Activated T-helper 17 cell treated with anti-CD3 and anti-CD28 coated beads, Interleukin-2, amount 50 U/mL, for 72 hours (primary cell): ENCODE measurements at regions not wholly inside any gene's neighbourhood (a gene's known extent, or its start where the extent isn't known, plus 50 kb on each side); places are given as distances from the start of the nearest gene placed in this dataset.

Experiments
- ATAC-seq: fragments of 150-1000 bp; cut with Tn5 transposase; replicated peaks from 2 replicates; pipeline ENCODE4 v1.10.0; 2021; ENCODE audit warnings: mild to moderate bottlenecking, moderate library complexity
- H3K27ac Mint-ChIP-seq: one replicate; pipeline ENCODE4 v1.8.0; 2022; ENCODE audit warnings: mixed read lengths
- H3K27me3 Mint-ChIP-seq: one replicate; pipeline ENCODE4 v1.8.0; 2022; ENCODE audit warnings: mixed read lengths
- H3K36me3 Mint-ChIP-seq: one replicate; pipeline ENCODE4 v1.8.0; 2022; ENCODE audit warnings: low read depth, mild to moderate bottlenecking, mixed read lengths
- H3K4me1 Mint-ChIP-seq: one replicate; pipeline ENCODE4 v1.8.0; 2022; ENCODE audit warnings: mixed read lengths
- H3K4me3 Mint-ChIP-seq: one replicate; pipeline ENCODE4 v1.8.0; 2022; ENCODE audit warnings: mild to moderate bottlenecking, mixed read lengths
- H3K9me3 Mint-ChIP-seq: one replicate; pipeline ENCODE4 v1.8.0; 2022; ENCODE audit warnings: mixed read lengths

- no peaks in the 10 kb centered on the region for H3K4me1 Mint-ChIP-seq
- H3K27ac Mint-ChIP-seq = no peak overlapping the region
- H3K4me3 Mint-ChIP-seq = no peak overlapping the region
- no peaks in the 10 kb centered on the region for H3K9me3 Mint-ChIP-seq
- no peak for ATAC-seq
- H3K27me3 Mint-ChIP-seq = no peaks in the 10 kb centered on the region
- H3K36me3 Mint-ChIP-seq = no peaks in the 10 kb centered on the region
Measured at GRCh38 chr2:128836559-128837100, 518.0 kb upstream of the HS6ST1 start.

- Mint-ChIP-seq H3K4me3 (no peak overlapping the region), H3K9me3 (no peaks in the 10 kb centered on the region), H3K27ac (no peak overlapping the region), H3K27me3 (no peaks in the 10 kb centered on the region), H3K36me3 (no peaks in the 10 kb centered on the region), H3K4me1 (no peaks in the 10 kb centered on the region)
- ATAC-seq = no peak
Measured at GRCh38 chr2:128838244-128838643, 519.6 kb upstream of the HS6ST1 start.

GRCh38 chr2:128841803-128842202 lies 523.1 kb upstream of the HS6ST1 start:
- H3K27me3 Mint-ChIP-seq = no peaks in the 10 kb centered on the region
- no peak for ATAC-seq
- H3K36me3 Mint-ChIP-seq = no peaks in the 10 kb centered on the region
- H3K27ac Mint-ChIP-seq = no peak overlapping the region
- no peaks in the 10 kb centered on the region for H3K4me1 Mint-ChIP-seq
- H3K9me3 Mint-ChIP-seq = no peaks in the 10 kb centered on the region
- H3K4me3 Mint-ChIP-seq = no peak overlapping the region

- no peaks in the 10 kb centered on the region for H3K4me1 Mint-ChIP-seq
- H3K27me3 Mint-ChIP-seq = no peaks in the 10 kb centered on the region
- H3K4me3 Mint-ChIP-seq = no peak overlapping the region
- H3K36me3 Mint-ChIP-seq = no peaks in the 10 kb centered on the region
- no peak overlapping the region for H3K27ac Mint-ChIP-seq
- ATAC-seq = no peak
- no peaks in the 10 kb centered on the region for H3K9me3 Mint-ChIP-seq
Measured at GRCh38 chr2:128867311-128867710, 548.6 kb upstream of the HS6ST1 start.

- Mint-ChIP-seq H3K9me3 (no peaks in the 10 kb centered on the region), H3K36me3 (no peaks in the 10 kb centered on the region), H3K4me1 (no peaks in the 10 kb centered on the region), H3K4me3 (no peak overlapping the region), H3K27ac (no peak overlapping the region), H3K27me3 (no peaks in the 10 kb centered on the region)
- no peak for ATAC-seq
Measured at GRCh38 chr2:128867936-128868636, 549.4 kb upstream of the HS6ST1 start.

GRCh38 chr2:128868686-128869551 lies 550.3 kb upstream of the HS6ST1 start:
- Mint-ChIP-seq H3K4me3 (no peak overlapping the region), H3K36me3 (no peaks in the 10 kb centered on the region), H3K27ac (no peak overlapping the region), H3K27me3 (no peaks in the 10 kb centered on the region), H3K9me3 (no peaks in the 10 kb centered on the region), H3K4me1 (no peaks in the 10 kb centered on the region)
- no peak for ATAC-seq

- Mint-ChIP-seq H3K27me3 (no peaks in the 10 kb centered on the region), H3K4me1 (no peaks in the 10 kb centered on the region), H3K9me3 (no peaks in the 10 kb centered on the region), H3K27ac (no peak overlapping the region), H3K4me3 (no peak overlapping the region), H3K36me3 (no peaks in the 10 kb centered on the region)
- no peak for ATAC-seq
Measured at GRCh38 chr2:128874608-128875007, 555.9 kb upstream of the HS6ST1 start.

- Mint-ChIP-seq H3K9me3 (peaks cover 5% of the 10 kb centered on the region), H3K27me3 (no peaks in the 10 kb centered on the region), H3K36me3 (no peaks in the 10 kb centered on the region), H3K4me1 (no peaks in the 10 kb centered on the region), H3K4me3 (no peak overlapping the region), H3K27ac (no peak overlapping the region)
- ATAC-seq = no peak
Measured at GRCh38 chr2:128876986-128877983, 558.6 kb upstream of the HS6ST1 start.

GRCh38 chr2:128879161-128879560 lies 560.5 kb upstream of the HS6ST1 start:
- Mint-ChIP-seq H3K4me1 (no peaks in the 10 kb centered on the region), H3K36me3 (no peaks in the 10 kb centered on the region), H3K4me3 (no peak overlapping the region), H3K27me3 (no peaks in the 10 kb centered on the region), H3K9me3 (peaks cover 5% of the 10 kb centered on the region), H3K27ac (no peak overlapping the region)
- ATAC-seq = no peak

- Mint-ChIP-seq H3K27me3 (no peaks in the 10 kb centered on the region), H3K9me3 (peaks cover 7% of the 10 kb centered on the region), H3K27ac (no peak overlapping the region), H3K4me1 (no peaks in the 10 kb centered on the region), H3K4me3 (no peak overlapping the region), H3K36me3 (no peaks in the 10 kb centered on the region)
- ATAC-seq = no peak
Measured at GRCh38 chr2:128894896-128895295, 576.2 kb upstream of the HS6ST1 start.

GRCh38 chr2:128901572-128902391 lies 583.1 kb upstream of the HS6ST1 start:
- Mint-ChIP-seq H3K4me1 (no peaks in the 10 kb centered on the region), H3K9me3 (peaks cover 3% of the 10 kb centered on the region), H3K27ac (no peak overlapping the region), H3K27me3 (no peaks in the 10 kb centered on the region), H3K4me3 (no peak overlapping the region), H3K36me3 (no peaks in the 10 kb centered on the region)
- no peak for ATAC-seq

GRCh38 chr2:128903637-128904036 lies 585.0 kb upstream of the HS6ST1 start:
- no peaks in the 10 kb centered on the region for H3K36me3 Mint-ChIP-seq
- ATAC-seq = no peak
- no peak overlapping the region for H3K4me3 Mint-ChIP-seq
- H3K9me3 Mint-ChIP-seq = no peaks in the 10 kb centered on the region
- no peaks in the 10 kb centered on the region for H3K4me1 Mint-ChIP-seq
- no peak overlapping the region for H3K27ac Mint-ChIP-seq
- no peaks in the 10 kb centered on the region for H3K27me3 Mint-ChIP-seq

- H3K4me1 Mint-ChIP-seq = no peaks in the 10 kb centered on the region
- no peak overlapping the region for H3K4me3 Mint-ChIP-seq
- no peak overlapping the region for H3K27ac Mint-ChIP-seq
- H3K36me3 Mint-ChIP-seq = no peaks in the 10 kb centered on the region
- ATAC-seq = no peak
- H3K9me3 Mint-ChIP-seq = peaks cover 4% of the 10 kb centered on the region
- H3K27me3 Mint-ChIP-seq = no peaks in the 10 kb centered on the region
Measured at GRCh38 chr2:128911276-128911675, 592.6 kb upstream of the HS6ST1 start.
